ENCODE measurements at regions not wholly inside any gene's neighbourhood (a gene's known extent, or its start where the extent isn't known, plus 50 kb on each side); places are given as distances from the start of the nearest gene placed in this dataset.
A peak's percentile ranks its signal among the peaks of the same experiment; 100 is the strongest.
"Not testable (repeated sequence)": the region's sequence is repeated elsewhere in the genome, so short reads cannot be mapped to it uniquely, and the experiment has no call there.

DNA sequence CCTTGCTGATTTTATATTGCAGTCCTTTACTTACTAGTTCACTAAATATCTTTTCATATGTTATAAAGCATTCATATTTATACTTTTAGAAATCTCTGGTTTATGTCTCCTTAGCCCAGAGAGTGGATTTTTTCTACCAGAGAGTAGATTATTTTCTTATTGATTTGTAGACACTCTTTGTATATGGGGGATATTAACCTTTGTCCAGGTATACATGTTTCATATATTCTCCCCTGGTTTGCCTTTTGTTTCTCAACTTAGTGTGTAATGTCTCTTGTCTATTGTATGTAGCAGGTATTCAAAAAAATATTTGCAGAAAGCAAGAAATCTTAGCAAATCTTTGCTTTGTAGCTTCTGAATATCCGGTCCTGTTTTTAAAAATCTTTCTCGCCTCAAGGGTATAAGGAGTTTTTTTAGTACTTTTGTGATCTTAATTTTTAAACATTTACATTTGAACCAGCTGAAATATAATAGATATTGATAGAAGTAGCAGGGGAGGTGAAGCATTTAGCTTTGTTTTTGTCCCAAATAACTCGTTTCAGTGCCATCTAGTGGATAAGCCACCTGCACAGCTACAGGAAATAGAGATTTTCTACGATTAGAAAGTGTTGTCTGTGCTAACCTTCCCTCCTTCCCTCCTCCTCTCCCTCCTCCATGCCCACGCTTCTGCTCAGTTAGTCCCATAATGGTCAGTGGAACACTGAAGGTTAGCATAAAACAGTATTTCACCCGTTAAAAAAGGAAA lies 97.0 kb downstream of the PHETA1 start:
- ATAC-seq (no peak), DNase-seq (no peak)

DNA sequence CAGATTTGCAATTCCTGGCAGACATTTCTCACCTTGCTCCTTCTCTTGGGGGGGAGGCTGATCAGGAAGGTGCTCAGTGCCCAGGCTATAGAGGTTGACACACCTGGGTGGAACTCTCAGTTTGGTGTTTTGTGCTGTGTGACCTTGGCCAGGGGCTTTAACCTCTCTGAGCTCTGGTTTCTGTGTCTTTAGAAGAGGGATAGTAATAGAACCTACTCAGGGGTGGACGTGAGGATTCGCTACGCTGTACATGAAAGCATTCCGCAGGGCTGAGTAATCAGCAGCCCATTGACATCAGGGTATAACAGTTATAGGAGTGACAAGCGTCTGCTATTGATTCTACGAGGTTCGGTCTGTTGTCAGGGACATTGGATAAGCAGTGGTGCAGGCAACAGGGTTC lies 98.1 kb downstream of the PHETA1 start:
- DNase-seq (no peak), ATAC-seq (no peak)

DNA sequence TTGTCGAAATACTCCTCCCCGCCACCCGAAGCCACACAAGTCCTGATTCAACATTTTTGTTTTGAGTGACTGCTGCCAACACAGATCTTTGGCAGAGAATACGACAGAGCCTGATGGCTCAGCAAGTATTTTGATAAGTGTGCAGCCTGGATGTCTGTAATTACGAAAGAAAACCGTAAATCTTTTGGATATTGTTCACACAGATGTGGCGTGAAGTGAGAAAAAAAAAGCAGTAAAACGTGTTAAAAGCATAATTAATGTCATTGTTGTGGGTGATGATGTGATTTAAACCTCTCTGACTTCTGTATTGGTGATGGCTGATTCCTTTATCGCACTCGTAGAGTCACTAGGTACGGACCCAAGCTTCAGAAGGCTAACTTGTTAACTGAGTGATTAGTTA lies 98.7 kb downstream of the PHETA1 start:
- no peak for ATAC-seq
- no peak for DNase-seq

DNA sequence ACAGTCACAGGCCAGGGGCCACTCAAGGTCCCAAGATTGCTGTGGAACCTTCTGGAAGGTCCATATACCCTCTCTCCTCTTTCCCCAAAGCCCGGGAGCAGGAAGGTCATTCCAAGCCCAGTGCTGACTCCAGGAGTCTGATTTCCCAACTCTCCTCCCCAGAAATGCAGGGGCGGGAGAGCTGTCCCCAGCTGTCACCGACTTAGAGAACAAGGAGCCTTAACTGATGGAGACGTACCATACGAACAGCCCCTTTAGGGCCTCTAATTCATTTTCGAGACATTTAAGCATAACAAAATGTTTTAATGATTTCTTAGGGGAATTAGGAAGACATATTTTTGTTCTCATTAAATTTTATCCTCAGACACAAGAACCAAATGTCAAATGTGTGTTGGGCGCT lies 99.2 kb downstream of the PHETA1 start:
- no peak for DNase-seq

DNA sequence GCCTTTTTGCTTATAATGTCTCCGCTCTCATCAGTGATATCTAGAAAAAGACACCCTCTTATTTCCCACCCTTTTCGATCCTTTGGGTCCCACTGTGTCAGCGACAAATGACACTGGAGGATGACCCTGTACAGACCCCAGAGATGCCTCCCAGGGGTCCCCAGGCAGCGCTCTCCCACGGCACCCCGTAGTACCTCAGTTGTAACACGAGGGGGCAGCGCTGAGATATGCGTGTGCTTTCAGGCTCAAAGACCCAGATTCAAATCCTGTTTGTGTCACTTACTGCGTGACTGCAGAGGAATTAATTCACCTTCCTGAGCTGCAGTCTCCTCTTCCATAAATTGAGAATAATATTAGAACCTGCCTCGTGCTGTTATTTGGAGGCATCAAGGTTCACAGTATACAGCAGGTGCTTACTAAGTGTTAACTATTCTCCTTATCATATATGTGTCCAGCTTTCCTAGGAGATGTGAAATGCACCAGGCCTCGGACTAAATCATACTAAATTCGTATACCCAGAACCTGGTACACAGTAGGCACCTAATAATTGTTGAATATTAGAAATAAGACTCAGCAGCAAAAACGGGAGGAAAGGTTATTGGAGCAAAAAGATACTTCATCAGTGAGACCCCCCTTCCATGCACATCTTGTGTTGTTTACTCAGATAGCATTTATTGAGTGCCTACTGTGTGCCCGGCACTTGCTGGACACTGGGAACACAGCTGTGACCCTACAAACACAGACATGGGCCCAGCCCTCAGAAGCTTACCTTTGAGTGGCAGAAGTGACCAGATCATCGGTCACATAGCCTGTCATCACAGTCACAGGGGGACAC lies 99.9 kb downstream of the PHETA1 start:
- DNase-seq (peak; percentile 42), ATAC-seq (no peak)

More for the DNA sequence above, 99.2 kb downstream of the PHETA1 start:
- ATAC-seq: no peak

DNA sequence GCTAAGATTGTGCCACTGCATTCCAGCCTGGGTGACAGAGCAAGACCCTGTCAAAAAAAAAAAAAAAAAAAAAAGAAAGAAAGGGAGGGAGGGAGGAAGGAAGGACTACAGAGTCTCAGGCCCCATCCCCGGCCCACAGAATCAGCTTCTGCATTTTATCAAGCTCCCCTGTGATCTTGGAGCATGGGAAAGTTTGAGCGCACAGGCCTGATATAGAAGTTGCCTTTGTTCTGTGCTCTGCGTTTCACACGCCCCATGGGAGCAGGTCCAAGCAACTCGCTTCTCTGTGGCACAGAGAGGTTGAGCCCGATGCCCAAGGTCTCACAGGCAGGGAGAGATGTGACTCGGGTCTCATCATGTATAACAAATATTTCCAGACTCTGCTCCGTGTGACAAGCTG lies 101.8 kb downstream of the PHETA1 start:
- no peak for ATAC-seq
- DNase-seq: no peak

DNA sequence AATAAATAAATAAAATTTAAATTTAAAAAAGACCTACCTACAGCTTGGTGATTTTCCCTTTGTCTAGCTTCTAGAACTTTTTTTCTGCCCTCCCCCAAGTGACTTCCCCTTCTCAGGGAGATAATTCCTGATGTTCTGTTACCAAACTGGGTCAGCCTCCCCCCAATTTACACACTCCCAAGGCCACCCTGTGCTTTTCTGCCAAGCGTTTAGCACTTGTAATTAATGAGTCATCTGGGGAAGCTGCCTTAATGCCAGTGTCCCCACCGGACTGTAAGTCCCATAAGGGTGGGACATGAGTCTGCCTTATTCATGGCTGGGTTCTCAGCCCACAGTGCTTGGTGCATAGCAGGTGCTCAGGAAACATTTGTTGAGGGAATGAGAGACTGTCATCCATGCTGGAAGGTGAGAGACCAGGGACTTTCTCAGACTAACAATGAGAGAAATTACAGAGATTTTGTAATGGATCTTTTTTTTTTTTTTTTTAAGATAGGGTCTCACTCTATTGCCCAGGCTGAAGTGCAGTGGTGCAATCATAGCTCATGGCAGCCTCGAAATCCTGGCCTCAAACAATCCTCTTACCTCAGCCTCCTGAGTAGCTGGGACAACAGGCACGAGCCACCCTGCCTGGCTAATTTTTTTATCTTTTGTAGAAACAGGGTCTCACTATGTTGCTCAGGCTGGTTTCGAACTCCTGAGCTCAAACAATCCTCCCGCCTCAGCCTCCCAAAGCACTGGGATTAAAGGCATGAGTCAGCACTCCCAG lies 106.8 kb downstream of the PHETA1 start:
- no peak for DNase-seq
- ATAC-seq: no peak

DNA sequence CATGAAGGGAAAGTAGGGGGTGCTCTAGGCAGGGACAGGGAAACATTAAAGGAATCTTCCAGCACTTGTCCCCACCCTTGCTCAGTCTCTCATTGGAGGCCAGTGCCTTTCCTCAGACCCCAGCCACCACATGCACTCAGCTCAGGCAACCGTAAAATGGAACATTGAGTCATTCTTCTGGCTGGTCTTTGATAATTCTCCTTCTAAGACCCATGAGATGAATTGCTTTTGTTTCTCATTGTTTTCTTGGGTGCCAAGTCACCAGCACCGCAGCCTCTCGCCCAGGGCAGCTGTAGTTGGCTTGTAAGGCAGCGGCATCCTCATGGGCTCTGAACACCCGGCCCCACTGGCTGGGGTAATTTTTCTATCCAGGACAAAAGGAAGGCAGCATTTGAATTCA lies 108.2 kb downstream of the PHETA1 start:
- ATAC-seq: no peak
- DNase-seq: no peak

DNA sequence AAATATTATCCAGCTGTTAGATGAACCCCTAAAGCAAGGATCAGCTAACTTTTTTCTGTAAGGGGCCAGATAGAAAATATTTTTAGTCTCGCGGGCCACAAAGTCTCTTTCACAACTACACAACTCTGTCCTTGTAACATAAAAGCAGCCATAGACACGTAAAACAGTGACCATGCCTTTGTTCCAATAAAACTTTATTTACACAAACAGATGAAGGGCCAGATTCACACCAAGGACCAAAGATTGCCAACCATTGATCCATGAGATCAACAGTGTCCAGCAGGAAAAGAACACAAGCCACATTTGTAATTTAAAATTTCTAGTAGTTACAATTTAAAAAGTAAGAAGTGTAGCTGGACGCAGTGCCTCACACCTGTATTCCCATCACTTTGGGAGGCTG lies 109.7 kb downstream of the PHETA1 start:
- no peak for ATAC-seq
- DNase-seq: no peak

DNA sequence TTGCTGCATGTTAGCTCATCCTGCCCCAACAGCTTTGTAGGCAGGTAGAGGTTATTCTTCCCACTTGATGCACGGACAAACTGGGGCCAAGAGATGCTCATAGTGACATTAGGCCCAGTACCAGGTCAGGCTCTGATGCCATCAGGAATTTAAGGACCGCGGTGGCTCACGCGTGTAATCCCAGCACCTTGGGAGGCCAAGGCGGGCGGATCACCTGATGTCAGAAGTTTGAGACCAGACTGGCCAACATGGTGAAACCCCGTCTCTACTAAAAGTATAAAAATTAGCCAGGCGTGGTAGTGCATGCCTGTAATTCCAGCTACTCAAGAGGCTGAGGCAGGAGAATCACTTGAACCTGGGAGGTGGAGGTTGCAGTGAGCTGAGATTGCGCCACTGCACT lies 110.8 kb downstream of the PHETA1 start:
- ATAC-seq: not testable (repeated sequence)

DNA sequence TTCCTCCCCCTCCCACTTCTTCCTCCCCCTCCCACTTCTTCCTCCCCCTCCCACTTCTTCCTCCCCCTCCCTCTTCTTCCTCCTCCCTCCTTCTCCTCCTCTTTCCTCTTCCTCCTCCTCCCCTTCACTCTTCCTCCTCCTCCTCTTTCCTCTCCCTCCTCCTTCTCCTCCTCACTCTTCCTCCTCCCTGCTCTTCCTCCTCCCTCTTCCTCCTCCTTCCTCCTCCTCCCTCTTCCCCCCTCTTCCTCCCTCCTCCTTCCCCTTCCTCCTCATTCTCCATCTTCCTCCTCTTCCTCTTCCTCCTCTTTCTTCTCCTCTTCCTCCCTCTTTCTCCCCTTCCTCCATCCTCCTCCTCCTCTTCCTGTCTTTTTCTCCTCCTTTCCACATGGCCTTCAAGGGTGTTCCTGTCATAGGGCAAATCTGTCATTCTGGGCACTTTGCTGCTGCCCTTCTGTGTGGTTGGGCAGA lies 111.4 kb downstream of the PHETA1 start:
- DNase-seq (no peak), ATAC-seq (no peak)

More for the DNA sequence above, 110.8 kb downstream of the PHETA1 start:
- DNase-seq: not testable (repeated sequence)

DNA sequence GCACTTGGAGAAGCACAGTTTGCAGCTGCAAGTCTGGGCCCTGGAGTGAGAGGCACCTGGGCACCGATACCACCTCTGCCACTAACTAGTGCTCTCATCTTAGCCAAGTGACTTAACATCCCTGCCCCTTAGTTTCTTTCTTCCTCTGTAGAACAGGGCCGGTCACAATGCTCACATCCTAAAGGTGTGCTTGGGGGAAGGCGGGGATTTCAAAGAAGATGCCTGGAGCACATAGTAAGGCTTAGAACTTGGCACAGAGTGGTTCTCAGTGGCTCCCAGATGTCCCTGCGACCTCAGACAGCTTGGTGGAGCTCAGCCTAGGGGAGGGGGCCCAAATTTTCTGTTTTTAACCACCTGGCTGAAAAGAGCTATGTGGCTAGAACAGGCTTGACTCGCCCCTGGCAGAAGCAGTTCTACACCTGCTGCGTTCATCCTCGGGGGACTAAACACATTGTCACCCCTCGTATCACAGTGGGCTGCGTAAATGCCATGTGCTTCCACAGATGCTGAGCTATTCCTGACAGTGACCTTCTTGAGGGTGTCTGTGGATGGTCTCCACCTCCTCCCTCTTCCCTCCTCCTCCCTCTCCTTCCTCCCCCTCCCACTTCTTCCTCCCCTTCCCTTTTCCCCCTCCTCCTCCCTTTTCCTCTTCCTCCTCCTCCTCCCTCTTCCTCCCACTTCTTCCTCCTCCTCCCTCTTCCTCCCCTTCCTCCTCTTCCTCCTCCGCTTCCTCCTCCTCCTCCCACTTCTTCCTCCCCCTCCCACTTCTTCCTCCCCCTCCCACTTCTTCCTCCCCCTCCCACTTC lies 112.1 kb downstream of the PHETA1 start:
- DNase-seq: no peak
- ATAC-seq: no peak

DNA sequence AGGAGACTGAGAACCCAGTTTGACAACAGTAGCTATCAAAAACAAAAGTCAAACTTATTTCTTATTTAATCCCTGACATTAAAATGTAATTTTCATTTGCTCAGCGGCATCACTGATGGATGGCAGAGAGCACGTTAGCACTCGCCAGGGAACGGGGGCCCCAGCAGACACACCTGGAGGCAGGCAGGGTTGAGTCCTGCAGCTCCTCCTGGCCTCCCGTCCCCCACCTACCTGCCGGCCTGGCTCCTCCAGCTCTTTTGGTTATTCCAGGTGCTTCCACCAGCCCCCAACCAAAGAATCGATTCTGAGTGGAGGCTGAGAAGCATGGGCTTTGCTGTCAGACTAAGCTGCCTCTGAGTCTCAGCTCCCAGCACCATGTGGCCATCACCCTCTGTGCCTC lies 113.6 kb downstream of the PHETA1 start:
- no peak for ATAC-seq
- no peak for DNase-seq

DNA sequence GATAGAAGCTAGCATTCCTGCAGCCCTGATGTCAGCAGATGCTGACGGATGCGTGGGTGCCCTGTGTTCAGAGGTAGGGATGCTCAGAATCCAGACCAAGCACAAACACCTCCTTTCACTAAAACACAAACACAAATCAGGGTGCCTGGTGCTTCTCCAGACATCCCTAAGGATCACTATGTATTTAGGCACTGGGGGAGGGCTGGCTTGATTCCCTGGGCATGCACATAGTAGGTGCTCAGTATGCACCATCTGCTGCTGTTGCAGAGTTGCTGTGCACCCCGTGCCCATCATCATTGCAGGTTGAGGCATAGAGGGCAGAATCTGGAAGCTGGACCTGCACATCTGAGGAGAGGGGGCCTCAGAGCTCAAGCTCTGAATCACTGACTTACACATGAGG lies 114.8 kb downstream of the PHETA1 start:
- DNase-seq (no peak), ATAC-seq (no peak)

DNA sequence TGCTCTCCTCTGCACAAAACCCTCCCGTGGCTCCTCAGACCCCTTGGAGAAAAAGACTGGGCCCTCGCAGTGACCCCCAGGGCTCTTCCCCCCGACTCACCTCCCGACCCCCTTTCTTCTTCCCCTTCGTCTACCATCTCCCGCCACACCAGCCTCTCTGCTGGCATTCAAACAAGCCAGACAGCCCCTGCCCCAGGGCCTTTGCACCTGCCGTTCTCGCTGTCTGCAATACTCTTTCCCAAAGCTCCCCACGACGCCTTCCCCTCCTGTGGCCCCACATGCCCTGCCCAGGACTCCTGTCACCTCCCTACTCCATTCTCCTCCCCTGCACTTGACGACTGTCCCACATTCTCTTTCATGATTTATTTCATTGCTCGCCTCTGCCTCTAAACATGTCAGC lies 115.7 kb downstream of the PHETA1 start:
- ATAC-seq (no peak), DNase-seq (no peak)

DNA sequence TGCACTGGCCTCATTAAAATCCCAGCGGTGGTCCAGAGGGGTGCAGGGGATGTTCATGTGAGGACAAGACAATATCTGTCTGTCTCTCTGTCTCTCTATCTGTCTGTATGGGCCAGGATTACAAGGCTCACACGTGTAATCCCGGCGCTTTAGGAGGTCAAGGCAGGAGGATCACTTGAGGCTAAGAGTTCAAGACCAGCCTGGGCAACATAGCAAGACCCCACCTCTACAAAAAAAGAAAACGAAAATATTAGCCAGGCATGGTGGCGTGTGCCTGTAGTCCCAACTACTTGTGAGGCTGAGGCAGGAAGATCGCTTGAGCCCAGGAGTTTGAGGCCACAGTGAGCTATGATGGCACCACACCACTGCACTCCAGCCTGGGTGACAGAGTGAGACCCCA lies 117.1 kb downstream of the PHETA1 start:
- ATAC-seq (no peak), DNase-seq (no peak)

DNA sequence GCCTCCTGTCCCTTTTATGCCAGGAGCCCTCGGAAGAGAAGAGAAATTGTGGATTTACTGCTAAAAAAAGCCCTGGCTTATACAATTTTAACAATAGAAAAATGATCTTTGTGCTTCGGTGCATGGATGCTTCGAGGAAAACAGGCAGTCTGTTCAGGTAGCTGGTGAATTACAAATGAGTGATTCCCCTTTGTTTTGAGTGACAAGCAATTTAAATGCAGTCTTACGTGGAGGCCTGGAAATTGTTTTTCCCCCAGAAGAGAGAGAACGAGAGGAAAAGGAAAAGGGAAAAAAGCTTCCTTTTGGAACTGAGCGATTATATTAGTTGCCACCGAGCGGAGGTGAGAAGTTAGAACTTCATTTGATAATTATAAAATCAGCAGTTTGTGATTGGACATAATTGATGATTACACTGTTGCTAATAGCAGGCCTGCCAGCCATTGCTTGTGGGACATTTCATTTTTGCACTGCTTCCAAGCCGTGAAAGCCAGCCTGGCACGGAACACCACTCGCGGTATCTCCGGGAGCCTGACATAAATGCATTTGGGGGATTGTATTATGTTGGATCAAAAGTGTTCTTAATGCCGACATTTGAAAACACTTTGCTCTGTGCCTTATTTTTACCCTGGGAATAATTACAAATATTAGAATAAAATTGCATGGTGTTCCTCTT lies 117.7 kb downstream of the PHETA1 start:
- ATAC-seq (no peak), DNase-seq (no peak)

DNA sequence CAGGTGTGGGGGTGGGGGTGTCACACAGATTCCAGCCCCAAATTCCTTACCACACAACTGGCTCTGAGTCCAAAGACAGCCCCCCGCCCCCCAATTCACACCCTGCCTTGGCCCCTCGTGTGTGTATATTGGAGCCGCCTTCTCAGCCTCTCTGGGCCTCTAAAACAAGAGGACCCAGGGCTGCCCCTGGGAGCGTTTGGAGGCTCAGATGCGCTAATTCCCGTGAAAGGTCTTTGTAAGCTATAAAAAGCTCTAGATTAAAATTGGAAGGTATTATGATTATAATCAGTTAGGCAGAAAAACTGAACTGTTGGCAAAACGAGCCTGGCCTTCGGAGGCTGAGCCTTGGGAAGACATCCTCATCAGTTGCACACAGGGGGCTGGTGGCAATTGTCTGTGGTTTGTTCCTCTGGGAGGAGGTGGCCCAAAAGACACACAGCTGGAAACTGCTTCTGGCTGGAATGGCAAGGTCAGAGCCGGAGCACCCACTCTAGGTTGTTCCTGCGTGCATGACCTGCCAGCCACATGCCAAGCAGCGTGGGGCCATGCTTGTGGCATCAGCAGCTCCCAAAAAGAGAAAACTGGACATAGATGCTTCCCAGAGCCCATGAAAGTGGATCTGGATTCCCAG lies 118.5 kb downstream of the PHETA1 start:
- ATAC-seq: no peak
- DNase-seq: no peak

DNA sequence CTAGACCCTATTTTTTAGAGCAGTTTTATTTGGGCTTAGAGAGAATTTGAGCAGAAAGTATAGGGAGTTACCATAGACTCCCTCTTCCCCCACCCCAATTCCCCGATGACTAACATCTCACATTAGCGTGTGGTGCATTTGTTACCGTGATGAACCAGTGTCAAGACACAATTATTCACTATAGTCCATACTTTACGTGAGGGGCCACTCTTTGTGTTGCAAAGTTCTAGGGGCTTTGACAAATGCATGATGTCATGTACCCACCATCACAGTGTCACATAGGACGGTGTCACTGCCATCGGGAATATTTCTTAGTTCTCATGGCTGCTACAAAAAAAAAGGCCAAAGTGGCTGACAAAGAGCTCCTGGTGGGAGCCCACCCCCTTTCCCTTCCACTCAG lies 119.1 kb downstream of the PHETA1 start:
- ATAC-seq (no peak), DNase-seq (no peak)

DNA sequence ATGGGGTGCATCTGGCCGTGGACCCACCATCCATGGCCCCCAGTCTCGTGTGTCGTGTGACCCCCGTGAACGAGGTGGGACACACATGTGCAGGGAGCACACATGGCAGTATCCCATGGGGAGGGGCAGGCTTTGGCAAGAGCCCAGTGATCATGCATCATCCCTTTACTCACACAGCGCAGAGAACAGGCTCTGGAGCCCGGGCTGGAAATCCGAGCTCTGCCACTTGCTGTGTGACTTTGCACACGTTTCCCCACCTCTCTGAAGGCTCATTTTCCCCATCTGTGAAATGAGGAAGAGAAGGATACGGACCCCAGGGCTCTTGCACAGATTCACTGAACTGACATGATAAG lies 119.9 kb downstream of the PHETA1 start:
- ATAC-seq: no peak
- no peak for DNase-seq
